GM23248 (cell line): ENCODE measurements at regions not wholly inside any gene's neighbourhood (a gene's known extent, or its start where the extent isn't known, plus 50 kb on each side); places are given as distances from the start of the nearest gene placed in this dataset.

Experiments used
- DNase-seq: peaks from one replicate; pipeline ENCODE4 v3.0.0-alpha.2; 2015
- H2AFZ ChIP-seq: fragments of 200-600 bp; sonication (generic); 2 replicates; pipeline ENCODE4 v1.6.1; 2016; ENCODE audit warnings: antibody characterized with exemption
- H3F3A ChIP-seq: fragments of 200-600 bp; sonication (generic); 2 replicates; pipeline ENCODE4 v1.6.1; 2016; ENCODE audit warnings: mild to moderate bottlenecking, antibody characterized with exemption, mixed run types; ENCODE audit not compliant: insufficient read depth
- H3K27ac ChIP-seq: fragments of 200-600 bp; sonication (generic); 2 replicates; pipeline ENCODE4 v1.5.1; 2016; ENCODE audit warnings: mild to moderate bottlenecking
- H3K27me3 ChIP-seq: fragments of 200-600 bp; sonication (generic); replicated peaks from 2 replicates; pipeline ENCODE4 v1.6.1; 2016; ENCODE audit warnings: mild to moderate bottlenecking; ENCODE audit not compliant: insufficient read depth
- H3K36me3 ChIP-seq: fragments of 200-600 bp; sonication (generic); 2 replicates; pipeline ENCODE4 v1.6.1; 2016; ENCODE audit warnings: low read depth, mild to moderate bottlenecking
- H3K4me1 ChIP-seq: fragments of 200-600 bp; sonication (generic); 2 replicates; pipeline ENCODE4 v1.6.1; 2016; ENCODE audit warnings: mild to moderate bottlenecking; ENCODE audit not compliant: insufficient read depth
- H3K4me2 ChIP-seq: fragments of 200-600 bp; sonication (generic); one replicate; pipeline ENCODE4 v1.6.1; 2016; ENCODE audit warnings: mild to moderate bottlenecking; ENCODE audit not compliant: unreplicated experiment
- H3K4me3 ChIP-seq: fragments of 200-600 bp; sonication (generic); 2 replicates; pipeline ENCODE4 v1.5.1; 2016; ENCODE audit warnings: mild to moderate bottlenecking
- H3K79me2 ChIP-seq: fragments of 200-600 bp; sonication (generic); 2 replicates; pipeline ENCODE4 v1.6.1; 2016; ENCODE audit warnings: mild to moderate bottlenecking; ENCODE audit not compliant: insufficient read depth
- H3K9ac ChIP-seq: fragments of 200-600 bp; sonication (generic); 2 replicates; pipeline ENCODE4 v1.6.1; 2016; ENCODE audit warnings: mild to moderate bottlenecking
- H3K9me2 ChIP-seq: fragments of 200-600 bp; sonication (generic); 2 replicates; pipeline ENCODE4 v1.6.1; 2016; ENCODE audit warnings: mixed run types, mild to moderate bottlenecking, moderate library complexity; ENCODE audit not compliant: insufficient read depth
- H3K9me3 ChIP-seq: fragments of 200-600 bp; sonication (generic); one replicate; pipeline ENCODE4 v1.6.1; 2017; ENCODE audit warnings: low read depth
- H4K20me1 ChIP-seq: fragments of 200-600 bp; sonication (generic); 2 replicates; pipeline ENCODE4 v1.6.0; 2016; ENCODE audit not compliant: insufficient read depth
- EZH2 ChIP-seq: fragments of 200-600 bp; sonication (generic); IDR thresholded peaks from 2 replicates; pipeline ENCODE4 v1.6.1; 2018; ENCODE audit warnings: antibody characterized with exemption, mild to moderate bottlenecking; ENCODE audit not compliant: insufficient read depth, poor library complexity, severe bottlenecking
- EZH2phosphoT487 ChIP-seq: fragments of 200-600 bp; sonication (generic); IDR thresholded peaks from 2 replicates; pipeline ENCODE4 v1.6.1; 2018; ENCODE audit warnings: antibody characterized with exemption, moderate library complexity, mild to moderate bottlenecking, low read depth; ENCODE audit not compliant: insufficient read depth
- WGBS, 2 experiments: methylation state at CpG; one replicate each; pipeline ENCODE4 v1.1.6; 2015 to 2017; ENCODE audit warnings: low lambda C conversion rate in 2 of 2, low coverage in 1 of 2; ENCODE audit errors: missing lambda C conversion rate in 2 of 2; 5-methylcytosine and 5-hydroxymethylcytosine counted together
- in situ Hi-C: fragments of 300-500 bp; cut with MboI; formaldehyde crosslinking; loops from 2 replicates; pipeline ENCODE4 v1.15.0; 2020

- no peaks in the 10 kb centered on the region for H4K20me1 ChIP-seq
- no peak overlapping the region for H3K9ac ChIP-seq
- H2AFZ ChIP-seq, result no peak overlapping the region
- H3K36me3 ChIP-seq, result no peaks in the 10 kb centered on the region
- no peak for TF ChIP-seq EZH2
- no peak for TF ChIP-seq EZH2phosphoT487
- DNase-seq, result peak; percentile 74
- no peaks in the 10 kb centered on the region for H3K9me3 ChIP-seq
- in situ Hi-C loops, result no loop called here
- 59 to 61% methylated on average over 6 of the region's 6 CpGs for WGBS, 2 experiments
- no peaks in the 10 kb centered on the region for H3K27me3 ChIP-seq
- H3K27ac ChIP-seq, result peak overlapping the region; percentile 24; the same call in 1 of the 2 replicates
- H3K9me2 ChIP-seq, result no peaks in the 10 kb centered on the region
- peaks cover 14% of the 10 kb centered on the region for H3K4me1 ChIP-seq
- H3K4me2 ChIP-seq, result no peak overlapping the region
- H3K4me3 ChIP-seq, result no peak overlapping the region
- peaks cover 18% of the 10 kb centered on the region for H3F3A ChIP-seq
- H3K79me2 ChIP-seq, result no peaks in the 10 kb centered on the region
Measured at GRCh38 chr20:50434653-50435396, 75.4 kb upstream of the PTPN1 start.

GRCh38 chr20:50435397-50436051, 74.7 kb upstream of the PTPN1 start:
- H3K27ac ChIP-seq, result no peak overlapping the region
- WGBS, 2 experiments, result 83% methylated on average over 22 of the region's 22 CpGs
- H3K4me1 ChIP-seq, result peaks cover 20% of the 10 kb centered on the region
- no peak for DNase-seq
- H3K9me3 ChIP-seq, result no peaks in the 10 kb centered on the region
- in situ Hi-C loops, result no loop called here
- no peaks in the 10 kb centered on the region for H3K9me2 ChIP-seq
- H3K27me3 ChIP-seq, result no peaks in the 10 kb centered on the region
- no peak for TF ChIP-seq EZH2phosphoT487
- no peak for TF ChIP-seq EZH2
- H3K9ac ChIP-seq, result no peak overlapping the region
- H2AFZ ChIP-seq, result no peak overlapping the region
- no peaks in the 10 kb centered on the region for H4K20me1 ChIP-seq
- H3K4me3 ChIP-seq, result no peak overlapping the region
- no peak overlapping the region for H3K4me2 ChIP-seq
- H3K79me2 ChIP-seq, result no peaks in the 10 kb centered on the region
- no peaks in the 10 kb centered on the region for H3K36me3 ChIP-seq
- H3F3A ChIP-seq, result peaks cover 24% of the 10 kb centered on the region

DNA sequence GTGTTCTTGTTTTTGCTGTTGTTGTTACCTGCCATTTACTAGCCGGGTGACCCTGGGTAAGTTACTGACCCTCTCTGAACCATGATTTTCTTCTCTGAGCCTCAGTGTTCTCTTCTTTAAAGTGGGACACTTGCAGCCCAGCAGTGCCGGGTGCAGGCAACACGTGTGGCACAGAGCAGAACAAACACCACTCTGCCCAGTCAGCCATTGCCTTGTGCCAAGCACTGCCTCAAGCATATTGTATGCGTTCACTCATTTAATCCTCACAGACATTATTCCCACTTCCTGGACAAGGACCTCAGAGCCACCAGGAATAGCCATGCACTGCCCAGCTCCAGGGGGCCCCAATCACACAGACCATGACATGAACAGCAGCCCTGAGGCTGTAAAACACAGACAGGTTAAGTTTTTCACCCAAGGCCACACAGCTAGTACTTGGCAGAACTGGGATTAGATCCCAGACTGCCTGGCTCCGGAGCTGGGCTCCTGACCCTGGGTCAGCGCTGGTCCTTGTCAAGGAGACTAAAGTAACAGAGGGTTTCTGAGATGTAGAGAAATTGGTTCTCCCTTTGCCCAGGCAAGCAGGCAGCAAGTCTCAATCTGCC, 74.0 kb upstream of the PTPN1 start:
- no peaks in the 10 kb centered on the region for H3K27me3 ChIP-seq
- H3K9ac ChIP-seq, result no peak overlapping the region
- no peak overlapping the region for H2AFZ ChIP-seq
- no peak overlapping the region for H3K27ac ChIP-seq
- no peak for TF ChIP-seq EZH2
- TF ChIP-seq EZH2phosphoT487, result no peak
- DNase-seq, result no peak
- in situ Hi-C loops, result no loop called here
- H3K4me2 ChIP-seq, result no peak overlapping the region
- no peaks in the 10 kb centered on the region for H3K36me3 ChIP-seq
- 88 to 90% methylated on average over 6 of the region's 6 CpGs for WGBS, 2 experiments
- peaks cover 23% of the 10 kb centered on the region for H3K4me1 ChIP-seq
- no peaks in the 10 kb centered on the region for H4K20me1 ChIP-seq
- H3F3A ChIP-seq, result peaks cover 27% of the 10 kb centered on the region
- no peaks in the 10 kb centered on the region for H3K79me2 ChIP-seq
- H3K9me3 ChIP-seq, result no peaks in the 10 kb centered on the region
- no peaks in the 10 kb centered on the region for H3K9me2 ChIP-seq
- H3K4me3 ChIP-seq, result no peak overlapping the region

- Histone ChIP-seq H4K20me1 (no peaks in the 10 kb centered on the region), H3K27ac (no peak overlapping the region), H3K79me2 (no peaks in the 10 kb centered on the region), H3K9me2 (no peaks in the 10 kb centered on the region), H3K4me3 (no peak overlapping the region), H3F3A (peaks cover 32% of the 10 kb centered on the region), H2AFZ (no peak overlapping the region), H3K4me2 (no peak overlapping the region), H3K36me3 (no peaks in the 10 kb centered on the region), H3K9ac (no peak overlapping the region), H3K4me1 (peaks cover 28% of the 10 kb centered on the region), H3K9me3 (no peaks in the 10 kb centered on the region), H3K27me3 (no peaks in the 10 kb centered on the region)
- in situ Hi-C loops, result no loop called here
- TF ChIP-seq EZH2phosphoT487 (no peak), EZH2 (no peak)
- 95 to 97% methylated on average over 8 of the region's 8 CpGs for WGBS, 2 experiments
- DNase-seq, result no peak
Measured at GRCh38 chr20:50436696-50437095, 73.5 kb upstream of the PTPN1 start.
